OCI-LY1 (cell line): ENCODE measurements at regions not wholly inside any gene's neighbourhood (a gene's known extent, or its start where the extent isn't known, plus 50 kb on each side); places are given as distances from the start of the nearest gene placed in this dataset.
"Not testable (repeated sequence)": the region's sequence is repeated elsewhere in the genome, so short reads cannot be mapped to it uniquely, and the experiment has no call there.

Experiments used
- H2AFZ ChIP-seq: fragments of 200-600 bp; sonication (generic), shearing (Covaris generic); 2 replicates; pipeline ENCODE4 v1.6.0; 2014; ENCODE audit warnings: antibody characterized with exemption, mild to moderate bottlenecking, low read length
- H3F3A ChIP-seq: fragments of 200-600 bp; sonication (generic), shearing (Covaris generic); 2 replicates; pipeline ENCODE4 v1.6.0; 2014; ENCODE audit warnings: mild to moderate bottlenecking, antibody characterized with exemption, low read length, moderate library complexity; ENCODE audit not compliant: insufficient read depth
- H3K27ac ChIP-seq: fragments of 200-600 bp; sonication (generic); 2 replicates; pipeline ENCODE4 v1.5.1; 2014; ENCODE audit warnings: low read length, mixed run types, mild to moderate bottlenecking, low read depth; ENCODE audit not compliant: poor library complexity, severe bottlenecking
- H3K27me3 ChIP-seq: fragments of 200-600 bp; sonication (generic); 2 replicates; pipeline ENCODE4 v1.6.0; 2014; ENCODE audit warnings: antibody characterized with exemption, mild to moderate bottlenecking, low read length, moderate library complexity; ENCODE audit not compliant: insufficient read depth
- H3K36me3 ChIP-seq: fragments of 200-600 bp; sonication (generic); 2 replicates; pipeline ENCODE4 v1.6.1; 2014; ENCODE audit warnings: mild to moderate bottlenecking, antibody characterized with exemption, low read length, moderate library complexity, mixed read lengths; ENCODE audit not compliant: insufficient read depth
- H3K4me1 ChIP-seq: fragments of 200-600 bp; sonication (generic); 2 replicates; pipeline ENCODE4 v1.5.1; 2014; ENCODE audit warnings: mild to moderate bottlenecking, low read length, moderate library complexity; ENCODE audit not compliant: insufficient read depth, severe bottlenecking
- H3K4me2 ChIP-seq: fragments of 200-600 bp; sonication (generic), shearing (Covaris generic); 2 replicates; pipeline ENCODE4 v1.6.1; 2014; ENCODE audit warnings: low read length
- H3K4me3 ChIP-seq: fragments of 200-600 bp; sonication (generic); 2 replicates; pipeline ENCODE4 v1.5.1; 2014; ENCODE audit warnings: low read length, low read depth, mild to moderate bottlenecking, mixed read lengths; ENCODE audit not compliant: poor library complexity, severe bottlenecking
- H3K79me2 ChIP-seq: fragments of 200-600 bp; shearing (Covaris generic); 2 replicates; pipeline ENCODE4 v1.6.1; 2016; ENCODE audit warnings: mixed run types, low read length, mixed read lengths; ENCODE audit not compliant: insufficient read depth
- H3K9ac ChIP-seq: fragments of 200-600 bp; sonication (generic), shearing (Covaris generic); 2 replicates; pipeline ENCODE4 v1.6.1; 2014; ENCODE audit warnings: mild to moderate bottlenecking, low read length, mixed read lengths
- H3K9me2 ChIP-seq: fragments of 200-600 bp; sonication (generic), shearing (Covaris generic); 2 replicates; pipeline ENCODE4 v1.6.1; 2014; ENCODE audit warnings: low read depth, mild to moderate bottlenecking, low read length, mixed read lengths
- H3K9me3 ChIP-seq: fragments of 200-600 bp; shearing (Covaris generic); 2 replicates; pipeline ENCODE4 v1.6.1; 2014; ENCODE audit warnings: low read length, mixed read lengths
- H4K20me1 ChIP-seq: fragments of 200-600 bp; sonication (generic), shearing (Covaris generic); 2 replicates; pipeline ENCODE4 v1.6.0; 2016; ENCODE audit warnings: mild to moderate bottlenecking, low read length; ENCODE audit not compliant: insufficient read depth
- EZH2 ChIP-seq: fragments of 200-600 bp; sonication (generic), shearing (Covaris generic); IDR thresholded peaks from 2 replicates; pipeline ENCODE4 v1.8.0; 2017; ENCODE audit warnings: borderline replicate concordance, mixed run types, mild to moderate bottlenecking, antibody characterized with exemption, low read length, moderate library complexity, mixed read lengths
- TF ChIP-seq, protein P1 (sequence below): fragments of 200-600 bp; sonication (generic), shearing (Covaris generic); IDR thresholded peaks from 2 replicates; pipeline ENCODE4 v1.5.1; 2017; ENCODE audit warnings: mild to moderate bottlenecking, antibody characterized with exemption, low read length, moderate library complexity, mixed read lengths

DNA sequence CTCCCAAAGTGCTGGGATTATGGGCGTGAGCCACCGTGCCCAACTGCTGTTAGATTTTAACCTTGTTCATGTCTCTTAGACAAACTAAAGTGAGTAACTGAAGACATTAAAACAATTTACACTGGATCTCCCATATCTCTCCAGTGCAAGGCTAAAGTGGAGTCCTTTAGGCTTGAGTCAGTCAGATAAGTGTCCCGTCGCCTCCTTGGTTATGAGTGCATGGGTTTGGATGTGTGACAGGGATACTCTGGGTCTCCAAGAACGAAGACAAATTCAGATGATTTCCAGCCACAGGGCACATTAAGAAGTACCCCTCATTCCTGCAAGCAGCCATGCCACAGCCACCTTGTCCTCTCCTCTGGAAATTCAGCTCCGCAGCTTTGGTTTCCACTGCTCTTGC lies 66.1 kb upstream of the PDZD8 start:
- Histone ChIP-seq H2AFZ (no peak overlapping the region), H3K9ac (no peak overlapping the region), H3K4me2 (no peak overlapping the region)

DNA sequence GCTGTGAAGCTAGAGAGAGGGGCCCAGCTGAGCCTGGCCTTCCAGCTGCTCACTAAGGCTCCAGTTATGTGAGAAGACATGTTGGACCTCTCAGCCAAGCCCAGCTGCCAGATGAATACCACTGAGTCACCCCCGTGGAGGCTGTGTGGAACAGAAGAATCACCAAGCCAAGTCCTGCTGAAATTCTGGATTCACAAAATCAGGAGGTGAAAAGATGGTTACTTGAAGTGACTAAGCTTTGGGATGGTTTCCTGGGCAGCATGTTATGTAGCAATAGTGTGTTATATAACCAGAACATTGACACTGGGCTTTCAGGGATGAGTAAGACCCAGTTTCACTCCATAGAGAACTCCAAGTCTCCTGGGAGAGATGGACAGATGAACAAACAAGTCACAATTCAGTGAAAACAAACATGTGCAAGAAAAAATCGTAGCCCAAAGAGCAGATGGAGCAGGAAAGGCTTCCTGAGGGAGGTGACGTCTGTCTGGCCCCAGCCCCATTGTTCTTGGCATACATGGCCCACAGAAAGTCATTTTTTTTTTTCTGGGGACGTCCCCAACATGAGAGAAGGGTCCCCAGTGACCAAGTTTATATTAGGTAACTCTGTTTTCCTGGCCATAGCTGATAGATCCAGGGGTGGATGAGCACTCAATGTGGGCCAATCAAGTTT lies 64.1 kb upstream of the PDZD8 start:
- H2AFZ ChIP-seq, result no peak overlapping the region
- H3K4me3 ChIP-seq, result no peak overlapping the region
- no peaks in the 10 kb centered on the region for H3K4me1 ChIP-seq
- H3K27me3 ChIP-seq, result no peaks in the 10 kb centered on the region
- no peaks in the 10 kb centered on the region for H3K9me2 ChIP-seq
- H3K79me2 ChIP-seq, result no peaks in the 10 kb centered on the region
- no peak overlapping the region for H3K9ac ChIP-seq
- 0 out of 2 replicates have a peak, but pooled peaks cover 2% of the 10 kb centered on the region for H3K9me3 ChIP-seq
- H4K20me1 ChIP-seq, result no peaks in the 10 kb centered on the region
- H3K36me3 ChIP-seq, result no peaks in the 10 kb centered on the region
- TF ChIP-seq EZH2, result no peak
- TF ChIP-seq, protein P1, sequence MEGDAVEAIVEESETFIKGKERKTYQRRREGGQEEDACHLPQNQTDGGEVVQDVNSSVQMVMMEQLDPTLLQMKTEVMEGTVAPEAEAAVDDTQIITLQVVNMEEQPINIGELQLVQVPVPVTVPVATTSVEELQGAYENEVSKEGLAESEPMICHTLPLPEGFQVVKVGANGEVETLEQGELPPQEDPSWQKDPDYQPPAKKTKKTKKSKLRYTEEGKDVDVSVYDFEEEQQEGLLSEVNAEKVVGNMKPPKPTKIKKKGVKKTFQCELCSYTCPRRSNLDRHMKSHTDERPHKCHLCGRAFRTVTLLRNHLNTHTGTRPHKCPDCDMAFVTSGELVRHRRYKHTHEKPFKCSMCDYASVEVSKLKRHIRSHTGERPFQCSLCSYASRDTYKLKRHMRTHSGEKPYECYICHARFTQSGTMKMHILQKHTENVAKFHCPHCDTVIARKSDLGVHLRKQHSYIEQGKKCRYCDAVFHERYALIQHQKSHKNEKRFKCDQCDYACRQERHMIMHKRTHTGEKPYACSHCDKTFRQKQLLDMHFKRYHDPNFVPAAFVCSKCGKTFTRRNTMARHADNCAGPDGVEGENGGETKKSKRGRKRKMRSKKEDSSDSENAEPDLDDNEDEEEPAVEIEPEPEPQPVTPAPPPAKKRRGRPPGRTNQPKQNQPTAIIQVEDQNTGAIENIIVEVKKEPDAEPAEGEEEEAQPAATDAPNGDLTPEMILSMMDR, result no peak
- no peaks in the 10 kb centered on the region for H3F3A ChIP-seq
- H3K27ac ChIP-seq, result no peak overlapping the region
- H3K4me2 ChIP-seq, result no peak overlapping the region

More for the DNA sequence above, 66.1 kb upstream of the PDZD8 start:
- Histone ChIP-seq H3K27me3 (no peaks in the 10 kb centered on the region), H3K79me2 (no peaks in the 10 kb centered on the region), H3K9me2 (no peaks in the 10 kb centered on the region), H3K36me3 (no peaks in the 10 kb centered on the region), H4K20me1 (no peaks in the 10 kb centered on the region), H3K4me1 (no peaks in the 10 kb centered on the region), H3K9me3 (peaks cover 6% of the 10 kb centered on the region), H3K27ac (no peak overlapping the region), H3F3A (no peaks in the 10 kb centered on the region), H3K4me3 (no peak overlapping the region)
- no peak for TF ChIP-seq EZH2

DNA sequence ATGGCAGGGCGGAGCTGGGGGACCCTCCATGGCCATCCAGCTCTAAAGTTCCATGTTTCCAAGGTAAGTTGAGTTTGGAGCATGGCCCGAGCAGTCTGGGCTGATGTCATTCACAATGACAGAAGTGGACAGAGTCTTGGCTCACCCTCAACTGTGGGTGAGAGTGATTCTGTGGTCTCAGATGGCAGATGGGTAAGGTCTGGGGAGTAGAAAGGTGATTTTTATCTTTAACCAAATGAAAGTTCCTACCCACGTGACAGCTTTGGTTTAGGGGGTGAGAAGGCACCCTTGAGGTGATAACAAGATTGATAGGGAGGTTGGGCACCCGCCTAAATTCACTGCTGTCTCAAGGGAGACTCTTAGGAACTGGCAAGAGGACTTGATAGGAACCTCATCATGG lies 57.6 kb upstream of the PDZD8 start:
- H4K20me1 ChIP-seq, result no peaks in the 10 kb centered on the region
- no peaks in the 10 kb centered on the region for H3K9me2 ChIP-seq
- no peak overlapping the region for H3K4me3 ChIP-seq
- no peaks in the 10 kb centered on the region for H3K36me3 ChIP-seq
- TF ChIP-seq, protein P1, result no peak
- no peak for TF ChIP-seq EZH2
- H3K4me2 ChIP-seq, result no peak overlapping the region
- H3K27me3 ChIP-seq, result no peaks in the 10 kb centered on the region
- H3K9ac ChIP-seq, result no peak overlapping the region
- H3K27ac ChIP-seq, result no peak overlapping the region
- H3K79me2 ChIP-seq, result no peaks in the 10 kb centered on the region
- no peaks in the 10 kb centered on the region for H3F3A ChIP-seq
- no peaks in the 10 kb centered on the region for H3K4me1 ChIP-seq
- H2AFZ ChIP-seq, result no peak overlapping the region
- H3K9me3 ChIP-seq, result no peaks in the 10 kb centered on the region

DNA sequence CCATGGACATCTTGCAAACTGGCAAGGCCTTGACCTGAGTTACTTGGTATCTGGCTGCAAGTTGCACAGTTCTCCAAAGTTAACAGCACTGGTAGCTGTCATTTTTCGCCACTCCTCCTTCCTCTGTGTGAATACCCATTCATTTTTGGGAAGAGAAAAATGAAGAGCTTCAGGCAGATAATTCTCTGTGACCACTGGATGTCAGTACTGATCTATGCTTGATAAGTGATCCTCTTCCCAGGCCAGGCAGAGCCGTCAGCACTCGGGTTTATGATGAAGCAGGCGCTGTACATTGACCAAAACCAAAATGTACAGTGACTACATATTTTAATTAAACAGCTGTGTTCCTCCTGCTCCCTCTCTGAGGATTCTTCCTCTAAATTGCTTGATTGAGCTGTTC lies 55.9 kb upstream of the PDZD8 start:
- no peaks in the 10 kb centered on the region for H3K27me3 ChIP-seq
- no peak overlapping the region for H3K4me2 ChIP-seq
- H3K79me2 ChIP-seq, result no peaks in the 10 kb centered on the region
- no peaks in the 10 kb centered on the region for H4K20me1 ChIP-seq
- no peak overlapping the region for H3K9ac ChIP-seq
- H3F3A ChIP-seq, result no peaks in the 10 kb centered on the region
- H3K9me3 ChIP-seq, result no peaks in the 10 kb centered on the region
- no peak overlapping the region for H3K27ac ChIP-seq
- H3K4me3 ChIP-seq, result no peak overlapping the region
- no peaks in the 10 kb centered on the region for H3K9me2 ChIP-seq
- no peaks in the 10 kb centered on the region for H3K4me1 ChIP-seq
- no peaks in the 10 kb centered on the region for H3K36me3 ChIP-seq
- TF ChIP-seq, protein P1, result no peak
- TF ChIP-seq EZH2, result no peak
- H2AFZ ChIP-seq, result no peak overlapping the region

DNA sequence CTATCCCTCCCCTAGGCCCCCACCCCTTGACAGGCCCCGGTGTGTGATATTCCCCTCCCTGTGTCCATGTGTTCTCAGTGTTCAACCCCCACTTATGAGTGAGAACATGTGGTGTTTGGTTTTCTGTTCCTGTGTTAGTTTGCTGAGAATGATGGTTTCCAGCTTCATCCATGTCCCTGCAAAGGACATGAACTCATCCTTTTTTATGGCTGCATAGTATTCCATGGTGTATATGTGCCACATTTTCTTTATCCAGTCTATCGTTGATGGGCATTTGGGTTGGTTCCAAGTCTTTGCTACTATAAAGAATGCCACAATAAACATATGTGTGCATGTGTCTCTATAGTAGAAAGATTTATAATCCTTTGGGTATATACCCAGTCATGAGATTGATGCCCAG lies 55.3 kb upstream of the PDZD8 start:
- H3K9ac ChIP-seq, H3K9me3 ChIP-seq, H3K4me3 ChIP-seq, H3K36me3 ChIP-seq, H3K27me3 ChIP-seq, H3K79me2 ChIP-seq, H3K4me1 ChIP-seq, H3K9me2 ChIP-seq, H3F3A ChIP-seq, H3K4me2 ChIP-seq, H3K27ac ChIP-seq, H4K20me1 ChIP-seq, H2AFZ ChIP-seq: not testable (repeated sequence)
